Stomach (tissue), 8 donors: ENCODE measurements at regions not wholly inside any gene's neighbourhood (a gene's known extent, or its start where the extent isn't known, plus 50 kb on each side); places are given as distances from the start of the nearest gene placed in this dataset.

ENCODE experiments used
- DNase-seq, 2 donors: peaks; one replicate each; pipeline versions ENCODE4 v3.0.0 to v3.0.0-alpha.2; 2013 to 2019
- H3K27ac ChIP-seq, 5 donors: fragments of 200-600 bp in 4 of 5; sonication (generic) in 4 of 5; one replicate each; pipeline ENCODE4 v1.5.1; 2013 to 2019; ENCODE audit warnings: mild to moderate bottlenecking in 1 of 5, moderate library complexity in 1 of 5
- H3K27me3 ChIP-seq, 3 donors: fragments of 200-600 bp; sonication (generic); one replicate each; pipeline ENCODE4 v1.5.1; 2017 to 2019; ENCODE audit warnings: mixed run types in 1 of 3
- H3K36me3 ChIP-seq, 4 donors: fragments of 200-600 bp; sonication (generic); 1 replicate in 3 of 4; 2 replicates in 1 of 4; pipeline ENCODE4 v1.5.1; 2016 to 2019
- H3K4me1 ChIP-seq, 4 donors: fragments of 200-600 bp; sonication (generic); one replicate each; pipeline ENCODE4 v1.5.1; 2016 to 2019
- H3K4me3 ChIP-seq, 4 donors: fragments of 200-600 bp; sonication (generic) in 3 of 4; one replicate each; pipeline ENCODE4 v1.5.1; 2016 to 2019; ENCODE audit warnings: mild to moderate bottlenecking in 1 of 4
- H3K9me3 ChIP-seq, 4 donors: fragments of 200-600 bp; sonication (generic); one replicate each; pipeline ENCODE4 v1.5.1; 2016 to 2019
- EP300 ChIP-seq: sonication (generic); formaldehyde crosslinking; IDR thresholded peaks from one replicate; pipeline ENCODE4 v1.6.1; 2017; ENCODE audit warnings: antibody characterized with exemption
- POLR2A ChIP-seq, 4 donors: fragments of 450-650 bp; IDR thresholded peaks; one replicate each; pipeline ENCODE4 v1.6.1; 2016; ENCODE audit warnings: antibody characterized with exemption in 4 of 4, control low read depth in 2 of 4, mild to moderate bottlenecking in 1 of 4, moderate library complexity in 1 of 4
- POLR2AphosphoS5 ChIP-seq, 3 donors: sonication (generic); formaldehyde crosslinking; IDR thresholded peaks; one replicate each; pipeline ENCODE4 v1.6.1; 2016; ENCODE audit warnings: antibody characterized with exemption in 3 of 3
- WGBS, 5 donors: extraction: QIAGEN DNeasy Blood & Tissue Kit in 3 of 5; methylation state at CpG; one replicate each; pipeline versions ENCODE4 v1.1.5 to v1.1.7; 2013 to 2018; 5-methylcytosine and 5-hydroxymethylcytosine counted together
- intact Hi-C: fragments of 100-400 bp; cut with DNase I; formaldehyde crosslinking; loops from one replicate; pipeline ENCODE4 v1.15.1; 2023; ENCODE audit warnings: low total_unique reads
- TF ChIP-seq, protein P1 (sequence below), 7 experiments: fragments of 450-650 bp in 4 of 7; fragments of 200-600 bp in 3 of 7; sonication (generic) in 3 of 7; IDR thresholded peaks; one replicate each; pipeline ENCODE4 v1.5.1; 2016 to 2019; ENCODE audit warnings: antibody characterized with exemption in 7 of 7, control low read depth in 2 of 7, mild to moderate bottlenecking in 1 of 7
- donor health status: healthy with polysubstance abuse.
- donor health status: Bipolar disorder and iron deficiency.
- donor health status: healthy.

DNA sequence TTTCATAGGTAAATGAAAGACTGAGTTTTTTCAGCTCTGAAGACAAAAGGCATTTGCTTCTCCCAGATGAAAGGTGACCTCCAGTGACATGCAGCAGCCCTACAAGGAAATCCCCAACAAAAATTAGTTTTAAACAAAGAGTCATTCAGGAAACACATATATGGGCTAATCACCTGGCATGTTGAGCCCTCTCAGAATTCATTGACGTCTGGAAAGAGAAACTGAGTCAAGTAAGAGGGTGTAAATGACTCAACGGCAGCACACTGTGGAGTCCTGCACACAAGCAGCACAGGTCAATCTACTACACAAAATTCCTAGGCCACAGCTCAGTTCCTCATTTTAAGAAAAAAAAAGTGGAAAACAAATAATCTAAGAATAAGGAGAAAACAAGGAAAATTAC, 592.3 kb downstream of the EPHA7 start:
- TF ChIP-seq EP300 (no peak), POLR2A (IDR thresholded peaks at IDR 0.05) (no peak), POLR2AphosphoS5 (IDR thresholded peaks at IDR 0.05) (no peak)
- TF ChIP-seq, protein P1, sequence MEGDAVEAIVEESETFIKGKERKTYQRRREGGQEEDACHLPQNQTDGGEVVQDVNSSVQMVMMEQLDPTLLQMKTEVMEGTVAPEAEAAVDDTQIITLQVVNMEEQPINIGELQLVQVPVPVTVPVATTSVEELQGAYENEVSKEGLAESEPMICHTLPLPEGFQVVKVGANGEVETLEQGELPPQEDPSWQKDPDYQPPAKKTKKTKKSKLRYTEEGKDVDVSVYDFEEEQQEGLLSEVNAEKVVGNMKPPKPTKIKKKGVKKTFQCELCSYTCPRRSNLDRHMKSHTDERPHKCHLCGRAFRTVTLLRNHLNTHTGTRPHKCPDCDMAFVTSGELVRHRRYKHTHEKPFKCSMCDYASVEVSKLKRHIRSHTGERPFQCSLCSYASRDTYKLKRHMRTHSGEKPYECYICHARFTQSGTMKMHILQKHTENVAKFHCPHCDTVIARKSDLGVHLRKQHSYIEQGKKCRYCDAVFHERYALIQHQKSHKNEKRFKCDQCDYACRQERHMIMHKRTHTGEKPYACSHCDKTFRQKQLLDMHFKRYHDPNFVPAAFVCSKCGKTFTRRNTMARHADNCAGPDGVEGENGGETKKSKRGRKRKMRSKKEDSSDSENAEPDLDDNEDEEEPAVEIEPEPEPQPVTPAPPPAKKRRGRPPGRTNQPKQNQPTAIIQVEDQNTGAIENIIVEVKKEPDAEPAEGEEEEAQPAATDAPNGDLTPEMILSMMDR (IDR thresholded peaks at IDR 0.05): no peak
- Histone ChIP-seq H3K4me1 (no peaks in the 10 kb centered on the region), H3K27me3 (no peaks in the 10 kb centered on the region), H3K27ac (no peak overlapping the region), H3K4me3 (no peak overlapping the region), H3K9me3 (no peaks in the 10 kb centered on the region), H3K36me3 (no peaks in the 10 kb centered on the region)
- WGBS, 5 donors: 59 to 87% (median 61%) methylated on average over 2 of the region's 2 CpGs
- no peak for DNase-seq
- intact Hi-C loops: no loop called here

GRCh38 chr6:92826633-92827032, 592.7 kb downstream of the EPHA7 start:
- intact Hi-C loops: no loop called here
- H3K36me3 ChIP-seq: no peaks in the 10 kb centered on the region
- DNase-seq: no peak
- no peaks in the 10 kb centered on the region for H3K9me3 ChIP-seq
- no peak overlapping the region for H3K27ac ChIP-seq
- WGBS, 5 donors: 48 to 70% (median 63%) methylated on average over 5 of the region's 5 CpGs
- no peaks in the 10 kb centered on the region for H3K27me3 ChIP-seq
- H3K4me3 ChIP-seq: no peak overlapping the region
- TF ChIP-seq POLR2AphosphoS5 (IDR thresholded peaks at IDR 0.05) (no peak), POLR2A (IDR thresholded peaks at IDR 0.05) (no peak), EP300 (no peak)
- TF ChIP-seq, protein P1 (IDR thresholded peaks at IDR 0.05): no peak
- no peaks in the 10 kb centered on the region for H3K4me1 ChIP-seq

DNA sequence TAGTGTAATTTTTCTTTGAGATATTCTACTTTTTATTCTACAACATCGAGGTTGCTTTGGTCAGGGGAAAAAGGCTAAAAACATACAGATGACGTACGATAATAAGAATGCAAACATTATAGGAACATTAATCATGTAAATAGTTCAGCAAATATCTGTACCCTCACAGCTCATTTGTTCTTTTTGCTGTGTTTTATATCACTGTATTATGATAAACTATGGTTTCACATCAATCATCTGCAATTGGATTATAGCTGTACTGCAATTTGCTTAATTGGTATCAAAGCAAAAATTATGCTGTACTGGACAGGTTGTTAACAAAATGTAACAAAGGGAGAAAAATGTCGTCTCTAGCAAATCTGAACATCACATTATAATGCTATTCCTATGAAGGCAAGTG, 597.1 kb downstream of the EPHA7 start:
- intact Hi-C loops: no loop called here
- H3K27ac ChIP-seq: no peak overlapping the region

DNA sequence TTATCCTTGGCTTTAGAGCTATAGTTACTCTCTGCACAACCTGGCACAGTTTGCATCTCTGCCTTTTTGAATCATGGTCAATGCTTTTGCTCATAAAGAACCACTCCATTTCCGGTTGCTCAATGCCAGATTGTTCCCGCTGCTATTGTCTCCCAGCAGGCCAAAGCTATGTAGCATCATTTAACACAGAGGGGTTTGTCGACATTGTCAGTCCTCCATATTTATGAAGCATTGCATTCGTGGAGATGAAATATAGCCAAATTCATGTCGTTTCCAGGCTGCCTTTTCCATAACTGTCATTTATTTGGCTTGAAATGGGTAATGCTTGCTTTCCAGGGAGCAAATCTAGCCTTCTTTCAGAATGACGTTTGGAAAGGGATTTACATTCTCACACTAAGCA, 598.8 kb downstream of the EPHA7 start:
- WGBS, 5 donors: 56 to 73% (median 66%) methylated on average over 6 of the region's 6 CpGs
- no peak overlapping the region for H3K4me3 ChIP-seq

More for the DNA sequence above, 597.1 kb downstream of the EPHA7 start:
- H3K27me3 ChIP-seq: no peaks in the 10 kb centered on the region
- no peaks in the 10 kb centered on the region for H3K36me3 ChIP-seq
- no peaks in the 10 kb centered on the region for H3K9me3 ChIP-seq
- no peaks in the 10 kb centered on the region for H3K4me1 ChIP-seq
- 41 to 67% (median 62%) methylated on average over 4 of the region's 4 CpGs for WGBS, 5 donors
- DNase-seq: no peak
- no peak overlapping the region for H3K4me3 ChIP-seq
- TF ChIP-seq POLR2A (IDR thresholded peaks at IDR 0.05): no peak
- TF ChIP-seq EP300: no peak
- TF ChIP-seq, protein P1 (IDR thresholded peaks at IDR 0.05): no peak
- no peak for TF ChIP-seq POLR2AphosphoS5 (IDR thresholded peaks at IDR 0.05)

More for the DNA sequence above, 598.8 kb downstream of the EPHA7 start:
- Histone ChIP-seq H3K9me3 (no peaks in the 10 kb centered on the region), H3K27ac (no peak overlapping the region), H3K4me1 (no peaks in the 10 kb centered on the region), H3K36me3 (no peaks in the 10 kb centered on the region), H3K27me3 (no peaks in the 10 kb centered on the region)
- peak in 1 of 2 donors; percentile 18 for DNase-seq
- TF ChIP-seq POLR2A (IDR thresholded peaks at IDR 0.05) (no peak), EP300 (no peak), POLR2AphosphoS5 (IDR thresholded peaks at IDR 0.05) (no peak)
- TF ChIP-seq, protein P1 (IDR thresholded peaks at IDR 0.05): no peak
- intact Hi-C loops: no loop called here
